ENCODE measurements at regions not wholly inside any gene's neighbourhood (a gene's known extent, or its start where the extent isn't known, plus 50 kb on each side); places are given as distances from the start of the nearest gene placed in this dataset.
A peak's percentile ranks its signal among the peaks of the same experiment; 100 is the strongest.

GRCh38 chr12:107449891-107450290 lies 235.7 kb upstream of the PWP1 start:
- DNase-seq, result no peak

GRCh38 chr12:107450541-107450940 lies 235.1 kb upstream of the PWP1 start:
- no peak for DNase-seq

- DNase-seq, result no peak
Measured at GRCh38 chr12:107451246-107451645, 234.4 kb upstream of the PWP1 start.

GRCh38 chr12:107454109-107454830 lies 231.3 kb upstream of the PWP1 start:
- DNase-seq, result no peak

- DNase-seq, result no peak
Measured at GRCh38 chr12:107457362-107457935, 228.2 kb upstream of the PWP1 start.

- DNase-seq, result no peak
Measured at GRCh38 chr12:107458163-107458562, 227.4 kb upstream of the PWP1 start.

GRCh38 chr12:107458990-107459389 lies 226.6 kb upstream of the PWP1 start:
- no peak for DNase-seq

- no peak for DNase-seq
Measured at GRCh38 chr12:107459641-107460040, 226.0 kb upstream of the PWP1 start.

GRCh38 chr12:107461222-107461975 lies 224.2 kb upstream of the PWP1 start:
- peak; percentile 31 for DNase-seq

- no peak for DNase-seq
Measured at GRCh38 chr12:107462428-107463332, 222.9 kb upstream of the PWP1 start.

GRCh38 chr12:107464644-107465043 lies 221.0 kb upstream of the PWP1 start:
- no peak for DNase-seq

- no peak for DNase-seq
Measured at GRCh38 chr12:107465625-107466024, 220.0 kb upstream of the PWP1 start.

GRCh38 chr12:107467716-107468115 lies 217.9 kb upstream of the PWP1 start:
- DNase-seq, result no peak

- DNase-seq, result no peak
Measured at GRCh38 chr12:107468182-107468581, 217.4 kb upstream of the PWP1 start.

- no peak for DNase-seq
Measured at GRCh38 chr12:107469011-107469410, 216.6 kb upstream of the PWP1 start.

- DNase-seq, result no peak
Measured at GRCh38 chr12:107470645-107471044, 215.0 kb upstream of the PWP1 start.

- DNase-seq, result no peak
Measured at GRCh38 chr12:107472308-107472707, 213.3 kb upstream of the PWP1 start.

- DNase-seq, result no peak
Measured at GRCh38 chr12:107474099-107474498, 211.5 kb upstream of the PWP1 start.

GRCh38 chr12:107474639-107475539 lies 210.7 kb upstream of the PWP1 start:
- DNase-seq, result no peak

- DNase-seq, result no peak
Measured at GRCh38 chr12:107475900-107476299, 209.7 kb upstream of the PWP1 start.

GRCh38 chr12:107477018-107477417 lies 208.6 kb upstream of the PWP1 start:
- no peak for DNase-seq
